ENCODE measurements at regions not wholly inside any gene's neighbourhood (a gene's known extent, or its start where the extent isn't known, plus 50 kb on each side); places are given as distances from the start of the nearest gene placed in this dataset.

- Histone ChIP-seq H3K36me3 (no peaks in the 10 kb centered on the region), H3K27ac (no peak overlapping the region), H3K27me3 (ENCODE audit: insufficient read depth, low read depth, severe bottlenecking) (no peaks in the 10 kb centered on the region), H3K4me3 (ENCODE audit: low read depth, low read length) (no peak overlapping the region), H3K9me3 (ENCODE audit: severe bottlenecking) (no peaks in the 10 kb centered on the region)
- DNase-seq = no peak
- TF ChIP-seq CTCF (IDR thresholded peaks at IDR 0.05; ENCODE audit: low read depth, low read length) = no peak
Observed at GRCh38 chr2:198640463-198640862, 817.3 kb downstream of the SATB2 start.

GRCh38 chr2:198639580-198639979 is 818.2 kb downstream of the SATB2 start:
- H3K27me3 ChIP-seq (ENCODE audit: insufficient read depth, low read depth, severe bottlenecking) = no peaks in the 10 kb centered on the region
- no peak overlapping the region for H3K4me3 ChIP-seq (ENCODE audit: low read depth, low read length)
- no peaks in the 10 kb centered on the region for H3K9me3 ChIP-seq (ENCODE audit: severe bottlenecking)
- no peaks in the 10 kb centered on the region for H3K36me3 ChIP-seq
- H3K27ac ChIP-seq = no peak overlapping the region
- no peak for DNase-seq
- TF ChIP-seq CTCF (IDR thresholded peaks at IDR 0.05; ENCODE audit: low read depth, low read length) = no peak

- Histone ChIP-seq H3K4me3 (ENCODE audit: low read depth, low read length) (no peak overlapping the region), H3K27me3 (ENCODE audit: insufficient read depth, low read depth, severe bottlenecking) (no peaks in the 10 kb centered on the region), H3K27ac (no peak overlapping the region), H3K9me3 (ENCODE audit: severe bottlenecking) (no peaks in the 10 kb centered on the region), H3K36me3 (no peaks in the 10 kb centered on the region)
- TF ChIP-seq CTCF (IDR thresholded peaks at IDR 0.05; ENCODE audit: low read depth, low read length) = no peak
- no peak for DNase-seq
Observed at GRCh38 chr2:198638577-198638976, 819.2 kb downstream of the SATB2 start.

- H3K36me3 ChIP-seq = no peaks in the 10 kb centered on the region
- H3K4me3 ChIP-seq (ENCODE audit: low read depth, low read length) = no peak overlapping the region
- no peak for DNase-seq
- TF ChIP-seq CTCF (IDR thresholded peaks at IDR 0.05; ENCODE audit: low read depth, low read length) = no peak
- no peak overlapping the region for H3K27ac ChIP-seq
- H3K9me3 ChIP-seq (ENCODE audit: severe bottlenecking) = no peaks in the 10 kb centered on the region
- H3K27me3 ChIP-seq (ENCODE audit: insufficient read depth, low read depth, severe bottlenecking) = no peaks in the 10 kb centered on the region
Observed at GRCh38 chr2:198630384-198630783, 826.0 kb downstream of the PLCL1 start.

GRCh38 chr2:198628596-198628995 is 824.2 kb downstream of the PLCL1 start:
- H3K36me3 ChIP-seq = no peaks in the 10 kb centered on the region
- H3K4me3 ChIP-seq (ENCODE audit: low read depth, low read length) = no peak overlapping the region
- DNase-seq = no peak
- TF ChIP-seq CTCF (IDR thresholded peaks at IDR 0.05; ENCODE audit: low read depth, low read length) = no peak
- H3K9me3 ChIP-seq (ENCODE audit: severe bottlenecking) = no peaks in the 10 kb centered on the region
- H3K27me3 ChIP-seq (ENCODE audit: insufficient read depth, low read depth, severe bottlenecking) = no peaks in the 10 kb centered on the region
- no peak overlapping the region for H3K27ac ChIP-seq

GRCh38 chr2:198622986-198623730 is 818.8 kb downstream of the PLCL1 start:
- TF ChIP-seq CTCF (IDR thresholded peaks at IDR 0.05; ENCODE audit: low read depth, low read length) = no peak
- H3K27me3 ChIP-seq (ENCODE audit: insufficient read depth, low read depth, severe bottlenecking) = no peaks in the 10 kb centered on the region
- H3K9me3 ChIP-seq (ENCODE audit: severe bottlenecking) = no peaks in the 10 kb centered on the region
- H3K4me3 ChIP-seq (ENCODE audit: low read depth, low read length) = no peak overlapping the region
- DNase-seq = no peak
- no peak overlapping the region for H3K27ac ChIP-seq
- H3K36me3 ChIP-seq = no peaks in the 10 kb centered on the region
